DND-41 (cell line): ENCODE measurements at regions not wholly inside any gene's neighbourhood (a gene's known extent, or its start where the extent isn't known, plus 50 kb on each side); places are given as distances from the start of the nearest gene placed in this dataset.

Experiments used
- ATAC-seq: fragments of 200-7000 bp; cut with Tn5 transposase; 3 replicates; pipeline ENCODE4 v1.9.1; 2021; ENCODE audit warnings: low read depth; ENCODE audit not compliant: insufficient read depth
- DNase-seq: peaks from one replicate; pipeline ENCODE4 v3.0.0-alpha.2; 2020
- H2AFZ ChIP-seq: 2 replicates; pipeline ENCODE4 v1.6.0; 2012; ENCODE audit warnings: low read depth, low read length
- H3K27ac ChIP-seq: 2 replicates; pipeline ENCODE4 v1.5.1; 2012; ENCODE audit warnings: low read length, inconsistent platforms
- H3K27me3 ChIP-seq: fragments of 200-600 bp; sonication (generic); 2 replicates; pipeline ENCODE4 v1.6.0; 2012; ENCODE audit warnings: low read length, mild to moderate bottlenecking, inconsistent platforms; ENCODE audit not compliant: insufficient read depth, poor library complexity
- H3K36me3 ChIP-seq: 2 replicates; pipeline ENCODE4 v1.5.1; 2012; ENCODE audit warnings: low read length, inconsistent platforms; ENCODE audit not compliant: insufficient read depth
- H3K4me1 ChIP-seq: 2 replicates; pipeline ENCODE4 v1.5.1; 2012; ENCODE audit warnings: mild to moderate bottlenecking, low read length; ENCODE audit not compliant: insufficient read depth
- H3K4me2 ChIP-seq: 2 replicates; pipeline ENCODE4 v1.6.0; 2012; ENCODE audit warnings: mild to moderate bottlenecking, moderate library complexity, low read length, inconsistent platforms; ENCODE audit not compliant: insufficient read depth
- H3K4me3 ChIP-seq, 2 experiments: fragments of 200-600 bp in 1 of 2; shearing (Covaris generic) in 1 of 2; 2 replicates each; pipeline ENCODE4 v1.5.1; 2012 to 2016; ENCODE audit warnings: inconsistent platforms in 2 of 2, low read length in 2 of 2, mild to moderate bottlenecking in 2 of 2, low read depth in 1 of 2, moderate library complexity in 1 of 2
- H3K79me2 ChIP-seq: 2 replicates; pipeline ENCODE4 v1.6.0; 2012; ENCODE audit warnings: low read length, inconsistent platforms; ENCODE audit not compliant: insufficient read depth
- H3K9ac ChIP-seq: 2 replicates; pipeline ENCODE4 v1.6.0; 2012; ENCODE audit warnings: low read depth, mild to moderate bottlenecking, inconsistent platforms, low read length, moderate library complexity
- H3K9me3 ChIP-seq: 2 replicates; pipeline ENCODE4 v1.5.1; 2012; ENCODE audit warnings: low read length, moderate library complexity, mild to moderate bottlenecking, inconsistent platforms; ENCODE audit not compliant: insufficient read depth, severe bottlenecking
- H4K20me1 ChIP-seq: 2 replicates; pipeline ENCODE4 v1.6.0; 2012; ENCODE audit warnings: low read length; ENCODE audit not compliant: insufficient read depth
- EZH2 ChIP-seq: IDR thresholded peaks from 3 replicates; pipeline ENCODE4 v1.6.1; 2012; ENCODE audit warnings: borderline replicate concordance, low read depth, mild to moderate bottlenecking, moderate library complexity, low read length, inconsistent platforms; ENCODE audit not compliant: severe bottlenecking
- TF ChIP-seq, protein P1 (sequence below): IDR thresholded peaks from 2 replicates; pipeline ENCODE4 v1.5.1; 2012; ENCODE audit warnings: borderline replicate concordance, low read length, moderate library complexity, mild to moderate bottlenecking; ENCODE audit not compliant: poor library complexity, severe bottlenecking; ENCODE audit errors: extremely low read depth

DNA sequence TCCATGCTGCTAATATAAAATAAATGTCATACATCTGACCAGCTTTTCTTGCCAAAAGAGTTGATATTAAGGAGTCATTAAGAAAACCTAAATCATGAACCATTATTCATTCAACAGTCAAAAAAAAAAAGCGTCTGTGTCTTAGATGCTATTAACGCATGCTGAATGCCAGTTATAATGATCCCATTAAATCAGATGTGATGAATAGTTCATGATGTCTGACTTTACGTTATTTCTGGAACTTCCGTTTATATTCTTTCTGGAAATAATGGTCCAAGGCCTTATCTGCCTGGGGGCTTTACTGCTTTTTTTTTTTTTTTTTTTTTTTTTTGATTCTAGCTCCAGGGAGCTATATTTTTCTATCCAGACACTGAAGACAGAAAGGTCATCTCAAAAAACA is 877.1 kb downstream of the HACE1 start:
- H3K9ac ChIP-seq = no peak overlapping the region
- no peak overlapping the region for H3K4me2 ChIP-seq
- TF ChIP-seq, protein P1, sequence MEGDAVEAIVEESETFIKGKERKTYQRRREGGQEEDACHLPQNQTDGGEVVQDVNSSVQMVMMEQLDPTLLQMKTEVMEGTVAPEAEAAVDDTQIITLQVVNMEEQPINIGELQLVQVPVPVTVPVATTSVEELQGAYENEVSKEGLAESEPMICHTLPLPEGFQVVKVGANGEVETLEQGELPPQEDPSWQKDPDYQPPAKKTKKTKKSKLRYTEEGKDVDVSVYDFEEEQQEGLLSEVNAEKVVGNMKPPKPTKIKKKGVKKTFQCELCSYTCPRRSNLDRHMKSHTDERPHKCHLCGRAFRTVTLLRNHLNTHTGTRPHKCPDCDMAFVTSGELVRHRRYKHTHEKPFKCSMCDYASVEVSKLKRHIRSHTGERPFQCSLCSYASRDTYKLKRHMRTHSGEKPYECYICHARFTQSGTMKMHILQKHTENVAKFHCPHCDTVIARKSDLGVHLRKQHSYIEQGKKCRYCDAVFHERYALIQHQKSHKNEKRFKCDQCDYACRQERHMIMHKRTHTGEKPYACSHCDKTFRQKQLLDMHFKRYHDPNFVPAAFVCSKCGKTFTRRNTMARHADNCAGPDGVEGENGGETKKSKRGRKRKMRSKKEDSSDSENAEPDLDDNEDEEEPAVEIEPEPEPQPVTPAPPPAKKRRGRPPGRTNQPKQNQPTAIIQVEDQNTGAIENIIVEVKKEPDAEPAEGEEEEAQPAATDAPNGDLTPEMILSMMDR = no peak
- TF ChIP-seq EZH2 = no peak
- no peak for DNase-seq
- no peaks in the 10 kb centered on the region for H3K36me3 ChIP-seq
- H3K79me2 ChIP-seq = no peaks in the 10 kb centered on the region
- no peaks in the 10 kb centered on the region for H4K20me1 ChIP-seq
- H2AFZ ChIP-seq = no peak overlapping the region
- H3K4me1 ChIP-seq = no peaks in the 10 kb centered on the region
- H3K4me3 ChIP-seq = no peak overlapping the region
- H3K27me3 ChIP-seq = no peaks in the 10 kb centered on the region
- ATAC-seq = no peak
- no peak overlapping the region for H3K27ac ChIP-seq
- H3K9me3 ChIP-seq = no peaks in the 10 kb centered on the region

GRCh38 chr6:103979308-103979707 is 880.4 kb downstream of the HACE1 start:
- Histone ChIP-seq H2AFZ (no peak overlapping the region), H3K79me2 (no peaks in the 10 kb centered on the region), H3K9me3 (no peaks in the 10 kb centered on the region), H3K9ac (no peak overlapping the region), H3K27me3 (no peaks in the 10 kb centered on the region), H3K36me3 (no peaks in the 10 kb centered on the region), H3K4me3 (no peak overlapping the region), H3K4me2 (no peak overlapping the region), H4K20me1 (no peaks in the 10 kb centered on the region), H3K4me1 (no peaks in the 10 kb centered on the region), H3K27ac (no peak overlapping the region)
- ATAC-seq = no peak
- no peak for DNase-seq
- no peak for TF ChIP-seq EZH2
- TF ChIP-seq, protein P1 = no peak

GRCh38 chr6:103937389-103937788 is 922.3 kb downstream of the HACE1 start:
- Histone ChIP-seq H2AFZ (no peak overlapping the region), H3K9ac (no peak overlapping the region), H3K27me3 (no peaks in the 10 kb centered on the region), H4K20me1 (no peaks in the 10 kb centered on the region), H3K27ac (no peak overlapping the region), H3K9me3 (no peaks in the 10 kb centered on the region), H3K36me3 (no peaks in the 10 kb centered on the region), H3K4me3 (no peak overlapping the region), H3K4me2 (no peak overlapping the region), H3K79me2 (no peaks in the 10 kb centered on the region), H3K4me1 (no peaks in the 10 kb centered on the region)
- DNase-seq = no peak
- TF ChIP-seq, protein P1 = no peak
- no peak for TF ChIP-seq EZH2
- no peak for ATAC-seq

DNA sequence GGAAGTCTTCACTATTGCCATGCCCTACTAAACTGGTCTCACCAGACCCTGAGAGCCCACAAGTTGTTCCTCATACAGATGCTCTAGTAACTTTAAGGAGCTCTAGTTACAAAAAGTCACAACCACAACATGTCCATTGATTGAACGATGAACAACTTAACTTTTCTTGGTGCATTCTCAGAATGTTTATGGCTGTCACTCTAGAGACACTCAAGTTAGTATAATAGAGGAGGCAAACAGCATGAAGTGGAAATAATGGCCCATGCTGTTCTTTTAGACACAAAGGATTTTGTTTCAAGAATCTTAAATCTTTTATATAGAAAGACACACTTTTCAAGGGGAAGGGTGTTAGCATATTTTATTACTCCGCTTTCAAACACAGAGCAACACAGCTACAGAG is 934.4 kb downstream of the HACE1 start:
- Histone ChIP-seq H3K4me3 (no peak overlapping the region), H3K79me2 (no peaks in the 10 kb centered on the region), H3K36me3 (no peaks in the 10 kb centered on the region), H4K20me1 (no peaks in the 10 kb centered on the region), H3K27ac (no peak overlapping the region), H3K4me1 (no peaks in the 10 kb centered on the region), H2AFZ (no peak overlapping the region), H3K4me2 (no peak overlapping the region), H3K9me3 (no peaks in the 10 kb centered on the region), H3K27me3 (no peaks in the 10 kb centered on the region), H3K9ac (no peak overlapping the region)
- no peak for DNase-seq
- TF ChIP-seq, protein P1 = no peak
- TF ChIP-seq EZH2 = no peak
- no peak for ATAC-seq
